MCF 10A (cell line): ENCODE measurements at regions not wholly inside any gene's neighbourhood (a gene's known extent, or its start where the extent isn't known, plus 50 kb on each side); places are given as distances from the start of the nearest gene placed in this dataset.

Experiments used
- BruUV-seq: library from RNA; stranded (reverse); fragments of 400-500 nt; replicated peaks from 2 replicates; lab custom pipeline; 2021; lab: Mats Ljungman, UMichigan
- CTCF ChIA-PET: fragments of 300-600 bp; sonication (Branson Sonifier 250); formaldehyde crosslinking; extraction: SDS; loops from one replicate; lab custom pipeline; 2021; ENCODE audit warnings: antibody characterized with exemption, inconsistent platforms; lab: Yijun Ruan, JAX
- POLR2A ChIA-PET: fragments of 300-600, 350-650 bp; sonication (Branson Sonifier 250); formaldehyde crosslinking; extraction: SDS; loops from one replicate; lab custom pipeline; 2020; ENCODE audit warnings: antibody characterized with exemption, inconsistent platforms; lab: Yijun Ruan, JAX
- DNase-seq: peaks from one replicate; pipeline ENCODE4 v3.0.0-alpha.2; 2018; ENCODE audit not compliant: unreplicated experiment
- H3K27ac Mint-ChIP-seq: one replicate; pipeline ENCODE4 v1.8.0; 2022; ENCODE audit warnings: mild to moderate bottlenecking, low read depth, mixed read lengths; ENCODE audit not compliant: unreplicated experiment
- H3K27me3 Mint-ChIP-seq: one replicate; pipeline ENCODE4 v1.8.0; 2022; ENCODE audit warnings: mixed read lengths; ENCODE audit not compliant: insufficient read depth, unreplicated experiment
- H3K36me3 Mint-ChIP-seq: one replicate; pipeline ENCODE4 v1.8.0; 2022; ENCODE audit warnings: mild to moderate bottlenecking, moderate library complexity, mixed read lengths; ENCODE audit not compliant: insufficient read depth, unreplicated experiment
- H3K4me1 Mint-ChIP-seq: one replicate; pipeline ENCODE4 v1.8.0; 2022; ENCODE audit warnings: mixed read lengths; ENCODE audit not compliant: insufficient read depth, unreplicated experiment
- H3K4me3 Mint-ChIP-seq: one replicate; pipeline ENCODE4 v1.8.0; 2022; ENCODE audit warnings: mild to moderate bottlenecking, moderate library complexity, mixed read lengths; ENCODE audit not compliant: unreplicated experiment
- H3K9me3 Mint-ChIP-seq: one replicate; pipeline ENCODE4 v1.8.0; 2022; ENCODE audit warnings: mixed read lengths; ENCODE audit not compliant: unreplicated experiment
- intact Hi-C: fragments of 100-400 bp; cut with micrococcal nuclease; formaldehyde crosslinking; loops from 2 replicates; pipeline ENCODE4 v1.14.1; 2022
- TF ChIP-seq, protein P1 (sequence below): fragments of 200-600 bp; IDR thresholded peaks from one replicate; pipeline ENCODE4 v1.8.0; 2022; ENCODE audit warnings: antibody characterized with exemption, mild to moderate bottlenecking; ENCODE audit not compliant: unreplicated experiment

DNA sequence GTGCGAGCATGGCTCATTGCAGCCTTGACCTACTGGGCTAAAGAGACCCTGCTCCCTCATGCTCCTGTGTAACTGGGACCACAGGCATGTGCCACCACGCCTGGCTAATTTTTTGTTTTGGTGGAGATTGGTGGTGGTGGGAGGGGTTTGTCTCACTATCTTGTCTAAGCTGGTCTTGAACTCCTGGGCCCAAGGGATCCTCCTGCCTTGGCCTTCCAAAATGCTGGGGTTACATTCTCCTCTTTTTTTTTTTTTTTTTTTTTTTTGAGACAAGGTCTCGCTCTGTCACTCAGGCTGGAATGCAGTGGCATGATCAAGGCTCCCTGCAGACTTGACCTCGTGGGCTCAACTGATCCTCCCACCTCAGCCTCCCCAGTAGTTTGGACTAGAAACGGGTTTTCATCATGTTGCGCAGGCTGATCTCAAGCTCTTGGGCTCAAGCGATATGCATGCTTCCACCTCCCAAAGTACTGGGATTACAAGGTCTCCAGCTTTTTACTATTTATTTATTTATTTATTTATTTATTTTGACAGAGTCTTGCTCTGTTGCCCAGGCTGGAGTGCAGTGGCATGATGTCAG lies 238.3 kb downstream of the MYCN start:
- Mint-ChIP-seq H3K27ac (no peak overlapping the region), H3K4me3 (no peak overlapping the region), H3K36me3 (no peaks in the 10 kb centered on the region), H3K27me3 (no peaks in the 10 kb centered on the region), H3K9me3 (peaks cover 7% of the 10 kb centered on the region), H3K4me1 (peaks cover 5% of the 10 kb centered on the region)
- intact Hi-C loops, result no loop called here
- CTCF ChIA-PET, result interaction anchor here (0.7 kb wide), 1 partner anchor 40 kb away, joined by 3 read pairs; no protein-coding TSS in a partner anchor
- TF ChIP-seq, protein P1, sequence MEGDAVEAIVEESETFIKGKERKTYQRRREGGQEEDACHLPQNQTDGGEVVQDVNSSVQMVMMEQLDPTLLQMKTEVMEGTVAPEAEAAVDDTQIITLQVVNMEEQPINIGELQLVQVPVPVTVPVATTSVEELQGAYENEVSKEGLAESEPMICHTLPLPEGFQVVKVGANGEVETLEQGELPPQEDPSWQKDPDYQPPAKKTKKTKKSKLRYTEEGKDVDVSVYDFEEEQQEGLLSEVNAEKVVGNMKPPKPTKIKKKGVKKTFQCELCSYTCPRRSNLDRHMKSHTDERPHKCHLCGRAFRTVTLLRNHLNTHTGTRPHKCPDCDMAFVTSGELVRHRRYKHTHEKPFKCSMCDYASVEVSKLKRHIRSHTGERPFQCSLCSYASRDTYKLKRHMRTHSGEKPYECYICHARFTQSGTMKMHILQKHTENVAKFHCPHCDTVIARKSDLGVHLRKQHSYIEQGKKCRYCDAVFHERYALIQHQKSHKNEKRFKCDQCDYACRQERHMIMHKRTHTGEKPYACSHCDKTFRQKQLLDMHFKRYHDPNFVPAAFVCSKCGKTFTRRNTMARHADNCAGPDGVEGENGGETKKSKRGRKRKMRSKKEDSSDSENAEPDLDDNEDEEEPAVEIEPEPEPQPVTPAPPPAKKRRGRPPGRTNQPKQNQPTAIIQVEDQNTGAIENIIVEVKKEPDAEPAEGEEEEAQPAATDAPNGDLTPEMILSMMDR, result no peak
- no peak for DNase-seq
- BruUV-seq, result no TSS peak
- POLR2A ChIA-PET, result no interaction called here

DNA sequence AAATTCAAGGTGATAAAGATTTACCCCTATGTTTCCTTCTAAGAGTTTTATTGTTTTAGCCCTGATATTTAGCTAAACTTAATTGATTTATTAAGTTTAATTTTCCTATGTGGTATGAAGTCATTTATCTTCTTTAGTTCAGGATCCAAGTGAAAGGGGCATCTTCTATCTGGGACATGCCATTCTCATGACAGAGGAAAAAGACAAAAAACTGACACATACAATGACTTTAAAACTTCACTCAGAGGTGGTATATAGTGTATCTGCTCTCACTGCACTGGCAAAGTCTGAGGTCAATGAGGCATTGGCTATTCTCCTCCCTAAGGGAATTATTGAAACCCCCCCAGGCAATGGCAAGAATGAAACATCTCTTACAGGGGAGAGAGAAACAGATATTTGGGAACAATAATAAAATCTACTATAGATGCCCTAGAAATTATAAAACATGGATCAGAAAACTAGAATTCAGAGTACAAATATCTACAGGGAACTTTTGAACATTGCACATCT lies 237.4 kb downstream of the MYCN start:
- no TSS peak for BruUV-seq
- H3K27me3 Mint-ChIP-seq, result no peaks in the 10 kb centered on the region
- TF ChIP-seq, protein P1, result no peak
- no peak for DNase-seq
- ChIA-PET CTCF (interaction anchor here (0.6 kb wide), 2 partner anchors 156 to 541 kb away, joined by 3 to 4 read pairs; no protein-coding TSS in a partner anchor), POLR2A (no interaction called here)
- intact Hi-C loops, result no loop called here
- H3K9me3 Mint-ChIP-seq, result no peaks in the 10 kb centered on the region
- no peak overlapping the region for H3K4me3 Mint-ChIP-seq
- peaks cover 5% of the 10 kb centered on the region for H3K4me1 Mint-ChIP-seq
- H3K27ac Mint-ChIP-seq, result no peak overlapping the region
- H3K36me3 Mint-ChIP-seq, result no peaks in the 10 kb centered on the region

DNA sequence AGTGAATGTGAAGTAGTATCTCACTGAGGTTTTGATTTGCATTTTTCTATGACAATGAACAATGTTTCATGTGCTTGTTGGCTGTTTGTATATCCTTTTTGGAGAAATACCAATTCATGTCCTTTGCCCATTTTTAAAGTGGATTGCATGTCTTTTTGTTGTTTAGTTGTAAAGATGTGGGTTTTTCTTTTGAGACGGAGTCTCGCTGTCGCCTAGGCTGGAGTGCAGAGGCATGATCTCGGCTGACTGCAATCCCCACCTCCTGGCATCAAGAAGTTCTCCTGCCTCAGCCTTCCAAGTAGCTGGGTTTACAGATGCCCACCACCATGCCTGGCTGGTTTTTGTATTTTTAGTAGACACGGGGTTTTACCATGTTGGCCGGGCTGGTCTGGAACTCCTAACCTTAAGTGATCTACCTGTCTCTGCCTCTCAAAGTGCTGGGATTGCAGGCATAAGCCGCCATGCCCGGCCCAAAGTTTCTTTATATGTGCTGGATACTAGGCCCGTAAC lies 236.7 kb downstream of the MYCN start:
- H3K9me3 Mint-ChIP-seq, result no peaks in the 10 kb centered on the region
- no peak overlapping the region for H3K27ac Mint-ChIP-seq
- intact Hi-C loops, result no loop called here
- TF ChIP-seq, protein P1, result no peak
- peaks cover 5% of the 10 kb centered on the region for H3K4me1 Mint-ChIP-seq
- H3K27me3 Mint-ChIP-seq, result no peaks in the 10 kb centered on the region
- ChIA-PET CTCF (no interaction called here), POLR2A (no interaction called here)
- no peak overlapping the region for H3K4me3 Mint-ChIP-seq
- no peak for DNase-seq
- no peaks in the 10 kb centered on the region for H3K36me3 Mint-ChIP-seq
- no TSS peak for BruUV-seq

DNA sequence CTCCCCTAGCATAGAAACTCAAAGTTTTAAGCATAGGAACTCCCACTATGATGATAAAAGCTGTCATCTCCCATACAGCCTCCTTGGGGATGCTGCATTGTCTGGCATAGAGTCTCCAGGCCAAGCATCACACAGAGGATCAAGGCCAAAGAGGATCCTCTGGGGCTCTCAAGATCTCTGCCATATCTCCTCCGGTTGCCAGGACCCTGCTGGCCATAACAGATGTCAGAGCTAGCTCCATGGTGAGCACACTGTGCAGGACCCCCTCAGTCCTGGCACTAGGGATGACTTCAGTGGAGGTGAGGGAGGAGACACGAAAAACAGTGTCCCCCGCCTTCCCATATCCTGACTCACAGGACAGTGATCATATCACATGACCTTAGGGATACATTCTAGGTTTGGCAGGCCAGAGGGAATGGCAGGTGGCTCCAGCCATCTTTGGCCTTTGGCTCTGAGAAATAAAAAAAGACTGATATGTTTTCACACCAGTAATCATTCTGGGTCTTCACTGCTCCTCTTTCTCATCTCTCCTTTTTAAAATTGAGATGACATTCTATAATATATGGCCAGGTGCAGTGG lies 235.0 kb downstream of the MYCN start:
- no peaks in the 10 kb centered on the region for H3K9me3 Mint-ChIP-seq
- no peak overlapping the region for H3K27ac Mint-ChIP-seq
- intact Hi-C loops, result no loop called here
- ChIA-PET CTCF (no interaction called here), POLR2A (interaction anchor here (0.6 to 0.7 kb wide), 2 partner anchors 33 to 234 kb away, joined by 3 read pairs; no protein-coding TSS in a partner anchor)
- no TSS peak for BruUV-seq
- peaks cover 5% of the 10 kb centered on the region for H3K4me1 Mint-ChIP-seq
- no peaks in the 10 kb centered on the region for H3K36me3 Mint-ChIP-seq
- no peak overlapping the region for H3K4me3 Mint-ChIP-seq
- DNase-seq, result no peak
- TF ChIP-seq, protein P1, result no peak
- H3K27me3 Mint-ChIP-seq, result no peaks in the 10 kb centered on the region
